HG03139 (cell line): ENCODE measurements at regions not wholly inside any gene's neighbourhood (a gene's known extent, or its start where the extent isn't known, plus 50 kb on each side); places are given as distances from the start of the nearest gene placed in this dataset.

Experiments used
- ATAC-seq: cut with Tn5 transposase; IDR thresholded peaks from one replicate; pipeline ENCODE4 v1.9.1; 2021; ENCODE audit not compliant: unreplicated experiment

DNA sequence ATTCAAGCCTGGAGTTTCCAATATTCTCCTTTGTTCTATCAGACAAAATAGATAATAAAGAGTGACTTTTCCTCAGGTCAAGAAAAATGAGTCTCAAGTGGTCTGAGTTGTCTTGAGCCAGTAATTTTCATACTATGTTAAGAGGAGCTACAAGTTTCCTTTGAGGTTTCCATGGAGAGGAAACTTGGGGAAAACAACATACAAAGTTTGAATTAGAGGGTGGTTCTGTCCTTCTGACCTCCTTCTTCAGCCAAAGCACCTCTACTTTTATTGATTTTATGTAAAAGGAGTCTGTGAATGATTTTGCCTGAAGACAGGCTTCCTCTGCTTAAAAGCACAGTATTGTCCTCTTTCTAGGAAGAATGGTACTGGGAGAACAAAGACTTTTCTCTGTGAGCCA lies 497.2 kb upstream of the PKN2 start:
- ATAC-seq, result no peak

- no peak for ATAC-seq
Measured at GRCh38 chr1:88188038-88188437, 496.0 kb upstream of the PKN2 start.

- ATAC-seq, result no peak
Measured at GRCh38 chr1:88189525-88189924, 494.5 kb upstream of the PKN2 start.

- ATAC-seq, result peak; percentile 92
Measured at GRCh38 chr1:88191917-88192316, 492.2 kb upstream of the PKN2 start.

DNA sequence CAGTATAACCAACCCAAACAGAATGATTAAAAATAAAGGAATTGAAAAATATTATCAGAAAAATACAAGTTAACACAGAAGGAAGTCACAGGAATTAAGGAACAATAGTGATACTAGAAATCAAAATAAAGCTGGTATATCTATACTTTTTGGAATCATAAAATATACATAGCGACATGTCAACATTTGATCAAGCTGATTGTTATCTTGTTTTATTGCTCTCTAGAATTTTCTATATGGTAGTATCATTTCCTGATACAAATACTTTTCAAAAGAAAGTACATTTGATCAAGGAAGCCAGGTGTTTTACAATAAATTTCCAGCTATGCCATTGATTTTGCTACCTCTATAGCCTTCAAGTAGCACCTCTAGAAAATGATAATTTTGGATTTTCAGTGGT lies 489.5 kb upstream of the PKN2 start:
- no peak for ATAC-seq

DNA sequence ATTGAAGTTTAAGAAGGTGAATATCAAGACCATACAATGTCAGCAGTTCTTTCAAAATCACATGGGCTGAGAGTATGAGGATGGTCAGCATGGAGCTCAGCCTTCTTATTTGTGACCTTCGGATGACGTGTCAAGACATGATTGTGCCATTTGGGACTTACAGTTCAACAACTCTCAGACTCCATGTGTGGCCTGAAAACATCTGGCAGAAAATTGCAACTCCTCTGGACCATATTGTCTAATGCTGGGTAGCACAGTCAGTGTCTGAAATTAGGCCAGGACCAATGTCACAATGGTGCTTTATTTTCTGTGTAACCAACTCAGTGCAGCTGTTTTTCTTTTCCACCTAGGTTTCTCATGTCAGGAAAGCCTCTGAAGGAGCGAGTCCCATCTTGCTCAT lies 483.5 kb upstream of the PKN2 start:
- ATAC-seq, result no peak

GRCh38 chr1:88204111-88204510 lies 480.0 kb upstream of the PKN2 start:
- no peak for ATAC-seq

DNA sequence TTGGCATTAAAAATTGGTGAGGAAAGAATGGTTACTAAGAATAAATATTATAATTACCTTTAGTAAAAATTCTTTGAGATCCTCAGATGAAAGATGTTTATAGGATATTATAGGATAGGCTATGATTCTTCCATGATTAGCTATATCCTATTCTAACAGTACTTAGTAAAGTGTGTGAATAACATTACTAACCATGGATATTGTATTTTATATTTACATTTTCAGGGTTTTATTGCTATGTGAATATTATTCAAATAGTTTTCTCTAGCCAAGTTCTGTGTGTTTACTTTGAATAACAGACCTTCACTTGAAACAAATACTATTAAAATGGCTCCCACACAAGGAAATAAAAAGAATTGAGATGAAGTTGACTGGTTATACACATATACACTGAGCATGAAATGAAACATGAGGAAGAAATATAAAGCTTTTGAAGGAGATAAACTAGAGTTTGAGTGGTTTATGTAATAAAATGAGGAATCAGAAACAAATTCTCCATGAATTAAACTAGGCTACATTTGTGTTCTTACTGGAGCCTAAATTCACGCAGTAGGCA lies 479.4 kb upstream of the PKN2 start:
- no peak for ATAC-seq

DNA sequence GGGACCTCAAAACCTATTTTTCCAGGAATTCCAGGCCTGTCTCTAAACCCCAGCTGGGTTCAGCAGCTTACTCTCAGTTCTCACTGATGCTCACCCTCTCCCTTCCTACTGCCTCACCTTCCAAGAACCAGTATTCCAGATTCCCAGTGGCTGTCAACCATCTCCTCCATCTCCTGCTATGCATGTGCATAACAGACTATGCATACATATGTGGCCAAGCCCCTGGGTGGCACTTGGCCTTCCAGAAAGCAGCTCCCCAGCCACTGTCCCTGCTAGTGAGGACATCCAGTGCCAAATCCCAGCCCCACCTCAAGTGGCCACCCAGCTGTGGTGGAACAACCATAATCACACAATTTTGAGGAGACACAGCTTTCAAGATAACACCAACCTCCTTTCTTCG lies 475.7 kb upstream of the PKN2 start:
- no peak for ATAC-seq

GRCh38 chr1:88210103-88210787 lies 473.8 kb upstream of the PKN2 start:
- no peak for ATAC-seq

DNA sequence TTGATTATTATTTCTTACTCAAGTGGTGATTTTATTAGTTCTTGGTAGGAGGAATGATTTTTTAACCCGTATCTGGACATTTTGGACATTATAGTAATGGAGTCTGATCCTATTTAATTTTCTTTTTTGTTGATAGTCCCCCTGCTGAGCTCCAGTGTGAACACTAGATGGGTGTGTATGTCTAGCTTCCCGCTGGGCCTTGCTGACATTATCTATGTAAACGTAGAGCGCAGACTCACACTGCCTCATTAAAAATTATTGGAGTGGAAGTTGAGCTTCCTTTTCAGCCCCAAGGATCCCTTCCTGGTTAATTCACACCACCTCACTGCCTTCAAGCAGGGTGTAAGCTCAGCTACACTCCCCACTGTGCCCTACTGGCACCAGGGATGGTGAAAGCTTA lies 467.6 kb upstream of the PKN2 start:
- ATAC-seq, result no peak

- ATAC-seq, result no peak
Measured at GRCh38 chr1:88217386-88217785, 466.7 kb upstream of the PKN2 start.

DNA sequence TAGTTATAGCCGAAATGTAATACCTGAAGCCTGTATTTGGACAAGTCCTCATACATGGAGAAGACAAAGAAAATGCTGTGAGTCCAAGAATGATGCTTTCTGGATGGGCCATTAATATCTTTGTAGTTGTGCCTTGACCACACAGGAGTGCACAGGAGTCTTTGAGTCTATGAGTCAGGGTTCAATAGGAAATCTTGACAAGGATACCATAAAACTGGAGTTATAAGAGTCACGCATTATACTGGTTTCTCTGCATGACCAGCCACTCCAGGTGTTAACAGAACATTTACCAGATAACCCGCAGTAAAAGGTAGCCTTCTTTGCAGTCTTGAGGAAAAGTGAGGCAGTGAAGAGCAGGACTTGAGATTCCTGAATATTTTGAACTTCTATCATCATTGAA lies 464.6 kb upstream of the PKN2 start:
- no peak for ATAC-seq

GRCh38 chr1:88221411-88221810 lies 462.7 kb upstream of the PKN2 start:
- ATAC-seq, result no peak

- no peak for ATAC-seq
Measured at GRCh38 chr1:88224906-88225305, 459.2 kb upstream of the PKN2 start.

GRCh38 chr1:88228114-88228513 lies 456.0 kb upstream of the PKN2 start:
- no peak for ATAC-seq

DNA sequence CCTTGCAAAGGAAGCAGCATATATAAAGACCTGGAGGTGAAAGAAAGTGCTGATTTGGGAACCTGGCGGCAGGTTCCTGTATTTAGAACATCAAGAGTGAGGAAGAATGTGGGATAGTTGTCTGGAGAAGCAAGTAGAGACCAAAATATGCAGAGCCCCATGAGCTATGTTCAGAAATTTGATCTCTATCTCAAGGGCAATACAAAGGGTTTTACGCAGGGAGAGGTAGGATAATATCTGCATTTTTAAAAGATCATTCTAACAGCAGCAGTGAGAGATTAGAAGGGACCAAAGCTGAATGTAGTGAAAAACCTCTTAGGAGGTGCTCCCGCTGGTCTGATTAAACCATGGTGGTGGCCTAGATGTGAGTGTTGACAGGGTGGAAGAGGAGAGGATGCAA lies 453.9 kb upstream of the PKN2 start:
- ATAC-seq, result no peak

GRCh38 chr1:88237058-88237457 lies 447.0 kb upstream of the PKN2 start:
- ATAC-seq, result no peak

- no peak for ATAC-seq
Measured at GRCh38 chr1:88239205-88239604, 444.9 kb upstream of the PKN2 start.

- ATAC-seq, result no peak
Measured at GRCh38 chr1:88247666-88248065, 436.4 kb upstream of the PKN2 start.

- no peak for ATAC-seq
Measured at GRCh38 chr1:88250915-88251314, 433.2 kb upstream of the PKN2 start.

DNA sequence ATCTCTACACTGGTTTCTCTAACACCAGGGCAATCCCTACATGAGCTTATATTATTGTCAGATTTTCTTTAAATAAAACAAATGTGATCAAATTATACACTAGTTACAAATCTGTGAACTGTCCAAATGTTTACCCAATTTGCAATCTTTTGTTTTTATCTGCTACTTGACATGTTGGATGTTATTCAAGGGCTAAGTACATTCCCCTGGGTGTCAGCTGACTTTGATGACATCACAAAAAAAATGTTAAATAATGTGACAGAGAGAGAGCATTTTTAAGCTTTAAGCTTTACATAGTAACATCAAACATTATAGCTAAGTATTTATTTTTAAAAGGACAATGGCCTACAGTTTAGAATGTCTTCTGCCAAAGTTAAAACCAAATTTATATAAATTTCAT lies 431.3 kb upstream of the PKN2 start:
- no peak for ATAC-seq

DNA sequence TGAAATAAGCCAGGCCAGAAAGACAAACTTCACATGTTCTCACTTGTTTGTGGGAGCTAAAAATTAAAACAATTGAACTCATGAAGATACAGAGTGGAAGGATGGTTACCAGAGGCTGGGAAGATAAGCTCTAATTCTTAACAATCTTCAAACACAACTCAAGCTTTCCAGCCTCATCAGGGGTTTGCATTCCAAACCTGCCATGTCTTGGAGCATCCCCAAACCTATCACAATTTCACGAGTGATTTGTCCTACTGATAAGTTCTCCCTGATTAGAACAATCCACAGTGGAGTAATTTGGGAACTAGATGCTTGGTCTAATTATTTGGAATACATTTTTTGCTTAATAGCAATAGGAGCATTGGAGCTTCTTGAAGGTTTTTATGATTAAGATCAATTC lies 418.5 kb upstream of the PKN2 start:
- no peak for ATAC-seq
